ENCODE measurements at regions not wholly inside any gene's neighbourhood (a gene's known extent, or its start where the extent isn't known, plus 50 kb on each side); places are given as distances from the start of the nearest gene placed in this dataset.

DNA sequence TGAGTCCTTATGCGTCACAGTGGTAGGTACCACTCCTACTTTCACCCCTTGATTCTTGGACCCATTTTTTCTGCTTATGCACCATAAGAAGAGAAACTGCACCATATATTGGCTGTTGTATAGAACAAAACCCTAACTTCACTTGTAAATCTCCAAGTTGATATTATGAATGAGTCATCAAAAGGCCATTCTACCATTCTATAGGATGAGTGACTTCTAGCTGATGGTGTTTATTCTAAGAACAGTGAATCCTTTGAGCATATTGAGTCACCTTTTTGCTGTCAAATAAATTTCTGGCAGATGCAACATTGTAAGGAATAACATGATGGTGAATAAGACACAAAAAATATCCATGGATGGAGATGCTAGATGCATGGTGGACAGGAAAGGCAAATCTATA, 57.7 kb downstream of the POLR1D start:
- no peak overlapping the region for H3K9ac ChIP-seq (ENCODE audit: insufficient read depth in 1 of 2, low read depth in 2 of 2, low read length in 2 of 2)
- FAIRE-seq, result no peak
- 38% methylated on average over 1 of the region's 1 CpG for WGBS (ENCODE audit: insufficient coverage, low coverage, missing lambda C conversion rate)

More for the DNA sequence above, 57.7 kb downstream of the POLR1D start:
- ATAC-seq (no peak), DNase-seq (ENCODE audit: extremely low read depth in 1 of 4, low spot score in 3 of 4) (no peak)
- H3K9me3 ChIP-seq (replicated peaks; ENCODE audit: control insufficient read depth, insufficient read depth, low read depth, low read length), result no peaks in the 10 kb centered on the region
- no peaks in the 10 kb centered on the region for H3K27me3 ChIP-seq (ENCODE audit: control insufficient read depth in 2 of 2, insufficient read depth in 2 of 2, low read length in 2 of 2)
- no peak overlapping the region for H3K27ac ChIP-seq (ENCODE audit: extremely low read depth, low read depth, low read length)
- H3K36me3 ChIP-seq (ENCODE audit: control insufficient read depth, insufficient read depth, low read length), result no peaks in the 10 kb centered on the region
- intact Hi-C loops (cut with micrococcal nuclease), result no loop called here
- in situ Hi-C loops (cut with MboI), result no loop called here
- no peak overlapping the region for H2AFZ ChIP-seq (ENCODE audit: low read depth, low read length)
- TF ChIP-seq SIRT6 (IDR thresholded peaks at IDR 0.05; ENCODE audit: low read depth, low read length) (no peak), ZNF316 (IDR thresholded peaks at IDR 0.05) (0 out of 2 replicates have a peak, but pooled peaks have one; percentile 13), C11orf30 (IDR thresholded peaks at IDR 0.05; ENCODE audit: low read depth) (peak; percentile 19; the same call in 1 of the 2 replicates), MAFG (tag; conservative IDR thresholded peaks at IDR 0.05) (0 out of 2 replicates have a peak, but pooled peaks have one; percentile 14)
- TF ChIP-seq, protein P1, sequence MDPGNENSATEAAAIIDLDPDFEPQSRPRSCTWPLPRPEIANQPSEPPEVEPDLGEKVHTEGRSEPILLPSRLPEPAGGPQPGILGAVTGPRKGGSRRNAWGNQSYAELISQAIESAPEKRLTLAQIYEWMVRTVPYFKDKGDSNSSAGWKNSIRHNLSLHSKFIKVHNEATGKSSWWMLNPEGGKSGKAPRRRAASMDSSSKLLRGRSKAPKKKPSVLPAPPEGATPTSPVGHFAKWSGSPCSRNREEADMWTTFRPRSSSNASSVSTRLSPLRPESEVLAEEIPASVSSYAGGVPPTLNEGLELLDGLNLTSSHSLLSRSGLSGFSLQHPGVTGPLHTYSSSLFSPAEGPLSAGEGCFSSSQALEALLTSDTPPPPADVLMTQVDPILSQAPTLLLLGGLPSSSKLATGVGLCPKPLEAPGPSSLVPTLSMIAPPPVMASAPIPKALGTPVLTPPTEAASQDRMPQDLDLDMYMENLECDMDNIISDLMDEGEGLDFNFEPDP (CRISPR knock-in tag; IDR thresholded peaks at IDR 0.05), result no peak
- TF ChIP-seq, protein P2, sequence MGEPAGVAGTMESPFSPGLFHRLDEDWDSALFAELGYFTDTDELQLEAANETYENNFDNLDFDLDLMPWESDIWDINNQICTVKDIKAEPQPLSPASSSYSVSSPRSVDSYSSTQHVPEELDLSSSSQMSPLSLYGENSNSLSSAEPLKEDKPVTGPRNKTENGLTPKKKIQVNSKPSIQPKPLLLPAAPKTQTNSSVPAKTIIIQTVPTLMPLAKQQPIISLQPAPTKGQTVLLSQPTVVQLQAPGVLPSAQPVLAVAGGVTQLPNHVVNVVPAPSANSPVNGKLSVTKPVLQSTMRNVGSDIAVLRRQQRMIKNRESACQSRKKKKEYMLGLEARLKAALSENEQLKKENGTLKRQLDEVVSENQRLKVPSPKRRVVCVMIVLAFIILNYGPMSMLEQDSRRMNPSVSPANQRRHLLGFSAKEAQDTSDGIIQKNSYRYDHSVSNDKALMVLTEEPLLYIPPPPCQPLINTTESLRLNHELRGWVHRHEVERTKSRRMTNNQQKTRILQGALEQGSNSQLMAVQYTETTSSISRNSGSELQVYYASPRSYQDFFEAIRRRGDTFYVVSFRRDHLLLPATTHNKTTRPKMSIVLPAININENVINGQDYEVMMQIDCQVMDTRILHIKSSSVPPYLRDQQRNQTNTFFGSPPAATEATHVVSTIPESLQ (CRISPR knock-in tag; IDR thresholded peaks at IDR 0.05), result no peak
- H3K4me1 ChIP-seq (replicated peaks in 1 of 2; ENCODE audit: control insufficient read depth in 2 of 2, insufficient read depth in 2 of 2, low read length in 2 of 2), result peaks cover 0 to 11% of the 10 kb centered on the region in 2 experiments; a peak in 2 of 5 replicates
- no peak overlapping the region for H3K4me2 ChIP-seq (ENCODE audit: insufficient read depth, low read length)
- H4K20me1 ChIP-seq (replicated peaks; ENCODE audit: control insufficient read depth, insufficient read depth, low read length), result no peaks in the 10 kb centered on the region
- H3K4me3 ChIP-seq, result no peak overlapping the region
- POLR2A ChIA-PET, result interaction anchor here (1.0 kb wide), 1 partner anchor 11 kb away, joined by 4 read pairs; no protein-coding TSS in a partner anchor
- CTCF ChIA-PET (ENCODE audit: low intra/inter-chr PET ratio), result no interaction called here
- BruUV-seq (replicated peaks), result no TSS peak
- H3K9me1 ChIP-seq (ENCODE audit: control insufficient read depth, insufficient read depth, low read length), result no peaks in the 10 kb centered on the region
- no peaks in the 10 kb centered on the region for H3K79me2 ChIP-seq (ENCODE audit: control insufficient read depth, insufficient read depth, low read length)
